ENCODE measurements at regions not wholly inside any gene's neighbourhood (a gene's known extent, or its start where the extent isn't known, plus 50 kb on each side); places are given as distances from the start of the nearest gene placed in this dataset.

DNA sequence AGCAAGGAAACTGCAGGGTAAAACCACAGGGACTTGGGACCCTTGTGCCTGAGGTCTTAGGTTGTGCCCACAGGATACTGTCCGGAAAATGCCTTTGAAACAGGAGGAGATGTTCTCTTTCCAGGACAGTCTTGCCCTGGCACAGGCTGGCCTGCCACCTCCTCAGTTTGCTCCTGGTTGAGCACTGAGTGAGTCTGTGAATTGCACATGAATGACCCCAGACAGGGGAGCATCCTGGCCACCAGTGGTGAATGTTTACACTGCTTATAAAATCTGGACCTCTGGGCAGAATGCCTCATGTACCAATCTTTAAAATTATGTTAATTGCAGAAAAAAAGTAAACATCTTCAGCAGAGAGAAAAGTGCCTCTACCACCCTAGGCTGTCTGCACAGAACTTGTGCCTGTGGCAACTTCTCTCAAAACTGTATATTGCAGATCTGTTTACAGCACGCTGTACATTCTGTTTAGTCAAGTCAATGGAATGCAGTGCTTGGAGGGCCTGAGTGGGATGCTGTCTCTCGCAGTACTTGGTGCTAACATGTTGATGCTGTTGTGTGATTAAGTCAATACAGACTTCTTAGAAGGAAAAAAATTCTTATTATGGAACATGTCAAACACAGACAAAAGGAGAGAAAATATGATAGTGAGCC lies 242.1 kb downstream of the SOD2 start:
- Histone ChIP-seq H3K4me1 (no peaks in the 10 kb centered on the region), H3K36me3 (no peaks in the 10 kb centered on the region), H3K9me3 (no peaks in the 10 kb centered on the region), H3K4me3 (no peak overlapping the region), H3K27ac (no peak overlapping the region), H3K27me3 (no peaks in the 10 kb centered on the region)
- in situ Hi-C loops (cut with MboI; ENCODE audit: low pct_ligation_motif_present in 1 of 4, low pct_unique_long_range_greater_than_20kb in 1 of 4, low sequenced_read_pairs in 3 of 4) (no loop called here), intact Hi-C loops (cut with DNase I; ENCODE audit: low total_unique reads) (no loop called here)
- no peak for DNase-seq
- 17 to 47% methylated on average over 2 to 3 of the region's 3 CpGs for WGBS, 2 donors (ENCODE audit: low coverage in 1 of 2)
- TF ChIP-seq POLR2A (IDR thresholded peaks at IDR 0.05) (no peak), EP300 (IDR thresholded peaks at IDR 0.05; ENCODE audit: low read depth) (no peak), POLR2AphosphoS5 (IDR thresholded peaks at IDR 0.05) (no peak)
- TF ChIP-seq, protein P1, sequence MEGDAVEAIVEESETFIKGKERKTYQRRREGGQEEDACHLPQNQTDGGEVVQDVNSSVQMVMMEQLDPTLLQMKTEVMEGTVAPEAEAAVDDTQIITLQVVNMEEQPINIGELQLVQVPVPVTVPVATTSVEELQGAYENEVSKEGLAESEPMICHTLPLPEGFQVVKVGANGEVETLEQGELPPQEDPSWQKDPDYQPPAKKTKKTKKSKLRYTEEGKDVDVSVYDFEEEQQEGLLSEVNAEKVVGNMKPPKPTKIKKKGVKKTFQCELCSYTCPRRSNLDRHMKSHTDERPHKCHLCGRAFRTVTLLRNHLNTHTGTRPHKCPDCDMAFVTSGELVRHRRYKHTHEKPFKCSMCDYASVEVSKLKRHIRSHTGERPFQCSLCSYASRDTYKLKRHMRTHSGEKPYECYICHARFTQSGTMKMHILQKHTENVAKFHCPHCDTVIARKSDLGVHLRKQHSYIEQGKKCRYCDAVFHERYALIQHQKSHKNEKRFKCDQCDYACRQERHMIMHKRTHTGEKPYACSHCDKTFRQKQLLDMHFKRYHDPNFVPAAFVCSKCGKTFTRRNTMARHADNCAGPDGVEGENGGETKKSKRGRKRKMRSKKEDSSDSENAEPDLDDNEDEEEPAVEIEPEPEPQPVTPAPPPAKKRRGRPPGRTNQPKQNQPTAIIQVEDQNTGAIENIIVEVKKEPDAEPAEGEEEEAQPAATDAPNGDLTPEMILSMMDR (IDR thresholded peaks at IDR 0.05): no peak

DNA sequence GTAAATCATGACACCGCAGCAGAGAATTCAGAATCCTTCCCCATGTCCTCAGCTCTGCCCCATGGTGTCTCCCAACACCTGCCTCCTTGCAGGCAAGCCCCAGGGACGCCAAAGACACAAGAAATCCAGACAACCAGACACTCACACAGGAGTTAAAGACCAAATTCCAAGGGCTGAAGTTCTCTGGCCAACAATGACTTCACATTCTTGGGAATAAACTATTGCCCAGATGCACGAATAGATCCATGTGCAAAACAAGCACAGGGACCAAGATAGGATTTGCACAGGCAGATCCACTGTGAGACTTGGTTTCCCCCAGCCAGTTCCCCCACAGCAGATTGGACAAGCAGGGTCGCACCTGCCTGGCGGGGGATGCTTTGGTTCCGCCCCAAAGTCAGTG lies 246.7 kb downstream of the SOD2 start:
- WGBS, 2 donors (ENCODE audit: low coverage in 1 of 2): 78% methylated on average over 6 of the region's 6 CpGs; no CpG with 5 or more reads in 1 of the 2 donors
- intact Hi-C loops (cut with DNase I; ENCODE audit: low total_unique reads) (no loop called here), in situ Hi-C loops (cut with MboI; ENCODE audit: low pct_ligation_motif_present in 1 of 4, low pct_unique_long_range_greater_than_20kb in 1 of 4, low sequenced_read_pairs in 3 of 4) (no loop called here)
- TF ChIP-seq, protein P1 (IDR thresholded peaks at IDR 0.05): no peak
- TF ChIP-seq POLR2AphosphoS5 (IDR thresholded peaks at IDR 0.05): no peak
- TF ChIP-seq EP300 (IDR thresholded peaks at IDR 0.05; ENCODE audit: low read depth): no peak
- TF ChIP-seq POLR2A (IDR thresholded peaks at IDR 0.05): no peak
- Histone ChIP-seq H3K4me3 (no peak overlapping the region), H3K27ac (no peak overlapping the region), H3K27me3 (no peaks in the 10 kb centered on the region), H3K9me3 (no peaks in the 10 kb centered on the region), H3K36me3 (no peaks in the 10 kb centered on the region), H3K4me1 (no peaks in the 10 kb centered on the region)
- no peak for DNase-seq

DNA sequence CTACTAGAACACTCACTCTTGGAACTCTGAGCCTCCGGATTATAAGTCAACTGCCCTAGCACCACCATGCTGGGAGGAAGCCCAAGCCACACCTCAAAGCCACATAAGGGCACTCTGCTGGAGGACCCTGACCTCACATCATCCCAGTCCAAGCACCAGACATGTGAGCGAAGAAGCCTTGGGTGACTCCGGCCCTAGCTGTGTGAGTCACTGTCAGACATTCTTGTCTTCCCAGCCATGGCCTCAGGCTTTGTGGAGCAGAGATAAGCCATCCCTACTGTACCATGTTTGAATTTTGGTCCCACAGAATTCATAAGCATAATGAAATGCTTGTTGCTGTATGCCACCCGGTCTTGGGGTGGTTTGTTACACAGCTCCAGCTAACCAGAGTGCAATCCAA lies 247.7 kb downstream of the SOD2 start:
- intact Hi-C loops (cut with DNase I; ENCODE audit: low total_unique reads): no loop called here
- no peaks in the 10 kb centered on the region for H3K36me3 ChIP-seq

DNA sequence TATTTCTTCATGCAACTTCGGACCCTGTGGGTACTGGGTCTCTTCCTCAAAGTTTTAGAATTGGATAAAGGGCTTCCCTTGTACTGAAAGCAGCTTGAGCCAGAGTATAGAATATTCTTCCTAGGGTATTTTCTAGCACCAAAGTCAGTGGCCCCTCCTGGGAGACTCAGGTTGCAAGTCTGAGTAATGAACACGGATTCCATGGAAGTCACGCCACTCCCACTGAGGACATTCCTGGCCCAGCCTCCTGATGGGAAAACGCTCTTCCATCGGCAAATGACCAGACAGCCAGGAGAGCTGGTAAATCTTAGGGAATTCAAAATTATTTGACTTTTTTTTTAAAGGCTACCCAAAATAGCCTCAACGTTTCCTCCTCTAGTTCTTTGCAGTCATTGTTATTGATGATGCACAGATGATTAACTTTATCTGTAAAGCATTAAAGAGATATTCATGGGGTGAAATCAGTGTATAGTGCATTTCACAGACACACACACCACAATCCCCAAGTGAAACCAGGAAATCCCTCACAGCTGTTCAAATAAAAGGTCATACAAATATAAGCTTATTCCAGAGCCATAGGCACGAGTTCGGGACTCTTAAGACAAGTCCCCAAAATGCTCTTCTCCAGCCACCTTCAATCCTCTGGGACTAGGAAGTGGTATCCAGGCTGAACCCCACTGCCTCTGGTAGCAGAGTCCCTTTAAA lies 248.8 kb downstream of the SOD2 start:
- no peak for DNase-seq
- in situ Hi-C loops (cut with MboI; ENCODE audit: low pct_ligation_motif_present in 1 of 4, low pct_unique_long_range_greater_than_20kb in 1 of 4, low sequenced_read_pairs in 3 of 4) (no loop called here), intact Hi-C loops (cut with DNase I; ENCODE audit: low total_unique reads) (no loop called here)
- no peaks in the 10 kb centered on the region for H3K9me3 ChIP-seq
- H3K36me3 ChIP-seq: no peaks in the 10 kb centered on the region
- 67 to 69% methylated on average over 6 to 8 of the region's 8 CpGs for WGBS, 2 donors (ENCODE audit: low coverage in 1 of 2)
- no peaks in the 10 kb centered on the region for H3K27me3 ChIP-seq
- no peaks in the 10 kb centered on the region for H3K4me1 ChIP-seq
- H3K4me3 ChIP-seq: no peak overlapping the region
- no peak overlapping the region for H3K27ac ChIP-seq
- TF ChIP-seq POLR2AphosphoS5 (IDR thresholded peaks at IDR 0.05) (no peak), POLR2A (IDR thresholded peaks at IDR 0.05) (no peak), EP300 (IDR thresholded peaks at IDR 0.05; ENCODE audit: low read depth) (no peak)
- TF ChIP-seq, protein P1 (IDR thresholded peaks at IDR 0.05): no peak

More for the DNA sequence above, 247.7 kb downstream of the SOD2 start:
- TF ChIP-seq, protein P1 (IDR thresholded peaks at IDR 0.05): no peak
- TF ChIP-seq POLR2A (IDR thresholded peaks at IDR 0.05) (no peak), EP300 (IDR thresholded peaks at IDR 0.05; ENCODE audit: low read depth) (no peak), POLR2AphosphoS5 (IDR thresholded peaks at IDR 0.05) (no peak)
- no peak overlapping the region for H3K4me3 ChIP-seq
- no peaks in the 10 kb centered on the region for H3K27me3 ChIP-seq
- no peak overlapping the region for H3K27ac ChIP-seq
- no peaks in the 10 kb centered on the region for H3K4me1 ChIP-seq
- no peak for DNase-seq
- WGBS, 2 donors (ENCODE audit: low coverage in 1 of 2): 85% methylated on average over 4 of the region's 4 CpGs; no CpG with 5 or more reads in 1 of the 2 donors
- no peaks in the 10 kb centered on the region for H3K9me3 ChIP-seq
- in situ Hi-C loops (cut with MboI; ENCODE audit: low pct_ligation_motif_present in 1 of 4, low pct_unique_long_range_greater_than_20kb in 1 of 4, low sequenced_read_pairs in 3 of 4): no loop called here

Measured in transverse colon (tissue), 4 donors.